ENCODE measurements at regions not wholly inside any gene's neighbourhood (a gene's known extent, or its start where the extent isn't known, plus 50 kb on each side); places are given as distances from the start of the nearest gene placed in this dataset.

DNA sequence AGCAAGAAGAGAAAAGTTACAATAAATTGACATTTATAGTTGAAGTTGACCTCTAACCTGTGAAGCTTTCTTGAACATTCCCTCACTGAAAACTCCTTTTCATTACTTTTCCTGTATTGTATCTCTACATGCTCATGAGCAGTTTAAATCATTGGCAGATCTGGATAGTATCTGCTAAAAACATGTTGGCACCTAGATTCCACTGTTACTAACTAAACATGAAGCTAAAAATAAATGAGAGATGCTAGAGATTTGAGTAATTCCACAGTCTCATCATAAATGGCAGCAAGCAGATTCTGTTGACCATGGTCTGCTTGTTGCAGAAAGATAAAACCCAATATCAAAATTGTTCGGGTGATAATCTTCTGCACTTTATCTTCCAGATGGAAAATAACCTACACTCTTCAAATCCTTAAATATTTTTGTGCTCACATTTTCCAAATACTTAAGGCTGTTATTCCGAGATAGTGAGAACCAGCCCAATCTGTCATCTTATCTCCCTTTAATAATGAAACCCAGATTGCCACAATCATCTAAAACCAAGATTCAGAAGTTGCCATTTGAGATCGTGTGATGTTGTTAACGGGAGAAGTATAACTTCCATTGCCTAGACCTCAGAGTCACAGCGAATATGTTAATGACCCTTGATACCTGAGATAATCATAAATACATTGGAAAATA lies 171.0 kb upstream of the DAAM1 start:
- Mint-ChIP-seq H3K27me3 (ENCODE audit: unreplicated experiment) (no peaks in the 10 kb centered on the region), H3K36me3 (ENCODE audit: unreplicated experiment) (no peaks in the 10 kb centered on the region), H3K4me3 (ENCODE audit: unreplicated experiment) (no peak overlapping the region), H3K4me1 (ENCODE audit: unreplicated experiment) (no peaks in the 10 kb centered on the region), H3K9me3 (ENCODE audit: unreplicated experiment) (peaks cover 17% of the 10 kb centered on the region), H3K27ac (ENCODE audit: unreplicated experiment) (no peak overlapping the region)
- TF ChIP-seq, protein P1, sequence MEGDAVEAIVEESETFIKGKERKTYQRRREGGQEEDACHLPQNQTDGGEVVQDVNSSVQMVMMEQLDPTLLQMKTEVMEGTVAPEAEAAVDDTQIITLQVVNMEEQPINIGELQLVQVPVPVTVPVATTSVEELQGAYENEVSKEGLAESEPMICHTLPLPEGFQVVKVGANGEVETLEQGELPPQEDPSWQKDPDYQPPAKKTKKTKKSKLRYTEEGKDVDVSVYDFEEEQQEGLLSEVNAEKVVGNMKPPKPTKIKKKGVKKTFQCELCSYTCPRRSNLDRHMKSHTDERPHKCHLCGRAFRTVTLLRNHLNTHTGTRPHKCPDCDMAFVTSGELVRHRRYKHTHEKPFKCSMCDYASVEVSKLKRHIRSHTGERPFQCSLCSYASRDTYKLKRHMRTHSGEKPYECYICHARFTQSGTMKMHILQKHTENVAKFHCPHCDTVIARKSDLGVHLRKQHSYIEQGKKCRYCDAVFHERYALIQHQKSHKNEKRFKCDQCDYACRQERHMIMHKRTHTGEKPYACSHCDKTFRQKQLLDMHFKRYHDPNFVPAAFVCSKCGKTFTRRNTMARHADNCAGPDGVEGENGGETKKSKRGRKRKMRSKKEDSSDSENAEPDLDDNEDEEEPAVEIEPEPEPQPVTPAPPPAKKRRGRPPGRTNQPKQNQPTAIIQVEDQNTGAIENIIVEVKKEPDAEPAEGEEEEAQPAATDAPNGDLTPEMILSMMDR (IDR thresholded peaks at IDR 0.05), result no peak
- DNase-seq (ENCODE audit: extremely low spot score, unreplicated experiment), result no peak

DNA sequence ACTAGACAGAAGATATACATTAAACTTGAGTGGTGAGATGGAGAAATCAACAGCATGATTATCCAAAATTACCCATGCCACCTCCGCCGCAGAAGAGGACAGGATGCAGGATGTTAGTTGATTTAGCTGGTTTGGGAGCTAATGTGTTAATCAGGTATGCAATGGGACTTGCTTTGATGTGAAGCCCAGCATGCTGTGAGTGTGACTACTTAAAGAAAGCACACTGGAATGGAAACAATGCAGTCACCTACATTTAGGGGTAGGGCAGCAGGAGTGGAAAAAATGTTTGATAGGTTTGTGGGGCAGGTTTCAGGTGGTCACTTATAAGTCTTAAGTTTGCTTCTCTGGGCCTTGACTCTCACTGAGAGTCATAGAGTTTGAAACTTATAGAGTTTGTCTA lies 170.0 kb upstream of the DAAM1 start:
- Mint-ChIP-seq H3K9me3 (ENCODE audit: unreplicated experiment) (peaks cover 10% of the 10 kb centered on the region), H3K27me3 (ENCODE audit: unreplicated experiment) (no peaks in the 10 kb centered on the region), H3K27ac (ENCODE audit: unreplicated experiment) (no peak overlapping the region), H3K36me3 (ENCODE audit: unreplicated experiment) (no peaks in the 10 kb centered on the region), H3K4me3 (ENCODE audit: unreplicated experiment) (no peak overlapping the region), H3K4me1 (ENCODE audit: unreplicated experiment) (no peaks in the 10 kb centered on the region)
- no peak for DNase-seq (ENCODE audit: extremely low spot score, unreplicated experiment)
- TF ChIP-seq, protein P1 (IDR thresholded peaks at IDR 0.05), result no peak

DNA sequence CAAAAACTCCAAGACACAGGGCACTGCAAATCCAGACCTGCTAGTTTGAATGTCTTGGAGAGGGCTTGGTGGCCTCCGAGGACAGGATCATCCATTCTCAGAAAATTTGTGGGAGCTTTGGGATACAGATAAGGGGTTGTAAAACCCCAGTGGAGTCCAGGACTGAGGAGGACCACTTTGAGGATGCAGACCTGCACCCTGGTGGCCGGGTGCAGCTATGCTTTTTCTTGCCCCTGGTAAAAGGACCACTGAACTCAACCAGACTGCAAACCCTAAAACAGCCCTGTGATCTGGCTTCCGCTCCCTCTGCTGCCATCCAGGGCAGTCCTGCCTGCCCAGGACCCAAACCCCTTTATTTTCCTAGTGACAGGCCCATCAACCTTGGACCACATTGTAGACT lies 169.5 kb upstream of the DAAM1 start:
- Mint-ChIP-seq H3K4me1 (ENCODE audit: unreplicated experiment) (no peaks in the 10 kb centered on the region), H3K4me3 (ENCODE audit: unreplicated experiment) (no peak overlapping the region), H3K27ac (ENCODE audit: unreplicated experiment) (no peak overlapping the region), H3K36me3 (ENCODE audit: unreplicated experiment) (no peaks in the 10 kb centered on the region), H3K9me3 (ENCODE audit: unreplicated experiment) (peaks cover 4% of the 10 kb centered on the region), H3K27me3 (ENCODE audit: unreplicated experiment) (no peaks in the 10 kb centered on the region)
- DNase-seq (ENCODE audit: extremely low spot score, unreplicated experiment), result no peak
- TF ChIP-seq, protein P1 (IDR thresholded peaks at IDR 0.05), result peak; percentile 27

DNA sequence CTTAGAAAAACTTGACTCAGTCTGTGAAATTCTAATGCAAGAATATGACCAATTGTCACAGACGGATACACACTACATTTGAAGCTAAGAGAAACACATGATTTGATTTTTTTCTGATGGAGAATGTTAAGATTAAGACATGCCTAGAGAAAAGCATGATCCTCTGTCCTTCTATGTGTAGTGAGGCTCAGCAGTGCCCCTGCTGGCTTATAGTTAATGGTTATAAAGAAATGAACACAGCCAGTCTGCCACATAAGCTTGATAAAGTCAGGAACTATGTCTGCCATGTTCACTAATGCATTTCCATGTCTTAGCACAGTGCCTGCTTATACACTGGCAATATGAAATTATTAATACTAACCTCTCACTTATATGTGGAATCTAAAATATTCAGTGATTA lies 168.1 kb upstream of the DAAM1 start:
- Mint-ChIP-seq H3K27me3 (ENCODE audit: unreplicated experiment) (no peaks in the 10 kb centered on the region), H3K27ac (ENCODE audit: unreplicated experiment) (no peak overlapping the region), H3K36me3 (ENCODE audit: unreplicated experiment) (no peaks in the 10 kb centered on the region), H3K9me3 (ENCODE audit: unreplicated experiment) (no peaks in the 10 kb centered on the region), H3K4me1 (ENCODE audit: unreplicated experiment) (no peaks in the 10 kb centered on the region), H3K4me3 (ENCODE audit: unreplicated experiment) (no peak overlapping the region)
- TF ChIP-seq, protein P1 (IDR thresholded peaks at IDR 0.05), result peak; percentile 57
- no peak for DNase-seq (ENCODE audit: extremely low spot score, unreplicated experiment)

DNA sequence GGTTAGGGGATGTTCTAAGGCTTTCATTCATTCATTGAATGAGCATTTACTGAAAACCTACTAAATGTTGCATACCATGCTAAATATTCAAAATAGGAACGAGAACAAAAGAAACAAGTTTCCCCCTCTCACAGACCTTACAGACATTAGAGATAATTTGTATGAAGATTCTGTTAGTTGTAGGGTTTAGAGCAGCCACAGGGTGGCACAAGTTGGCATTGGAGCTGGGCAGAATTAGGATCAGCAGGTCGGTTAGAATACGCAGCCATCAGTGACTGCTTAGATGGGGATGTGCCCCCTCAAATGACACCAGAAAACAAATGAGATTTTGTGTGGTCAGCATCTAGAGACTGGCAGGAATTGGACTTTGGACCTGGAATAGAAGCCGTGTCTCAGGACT lies 166.3 kb upstream of the DAAM1 start:
- Mint-ChIP-seq H3K36me3 (ENCODE audit: unreplicated experiment) (no peaks in the 10 kb centered on the region), H3K9me3 (ENCODE audit: unreplicated experiment) (no peaks in the 10 kb centered on the region), H3K27me3 (ENCODE audit: unreplicated experiment) (no peaks in the 10 kb centered on the region), H3K4me3 (ENCODE audit: unreplicated experiment) (no peak overlapping the region), H3K4me1 (ENCODE audit: unreplicated experiment) (no peaks in the 10 kb centered on the region), H3K27ac (ENCODE audit: unreplicated experiment) (no peak overlapping the region)
- TF ChIP-seq, protein P1 (IDR thresholded peaks at IDR 0.05), result peak; percentile 17
- no peak for DNase-seq (ENCODE audit: extremely low spot score, unreplicated experiment)

Data from osteocyte (in vitro differentiated cells).